NCI-H82 (cell line): ENCODE measurements at regions not wholly inside any gene's neighbourhood (a gene's known extent, or its start where the extent isn't known, plus 50 kb on each side); places are given as distances from the start of the nearest gene placed in this dataset.
"Not testable (repeated sequence)": the region's sequence is repeated elsewhere in the genome, so short reads cannot be mapped to it uniquely, and the experiment has no call there.

ENCODE experiments used
- DNase-seq: peaks from one replicate; lab custom pipeline; 2025; lab: John Stamatoyannopoulos, UW

DNA sequence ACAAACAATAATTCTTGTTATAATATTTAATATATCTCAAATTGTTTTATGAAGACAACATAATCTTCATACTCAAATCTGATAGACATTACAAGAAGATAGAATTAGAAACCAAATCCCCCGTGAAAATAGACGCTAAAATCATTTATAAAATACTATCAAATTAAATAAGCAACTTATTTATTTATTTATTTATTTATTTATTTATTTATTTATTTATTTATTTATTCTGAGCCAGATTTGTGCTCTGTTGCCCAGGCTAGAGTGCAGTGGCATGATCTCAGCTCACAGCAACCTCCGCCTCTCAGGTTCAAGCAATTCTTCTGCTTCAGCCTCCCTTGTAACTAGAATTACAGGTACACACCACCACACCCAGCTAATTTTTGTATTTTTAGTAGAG lies 294.9 kb upstream of the MAGEC2 start:
- no peak for DNase-seq

DNA sequence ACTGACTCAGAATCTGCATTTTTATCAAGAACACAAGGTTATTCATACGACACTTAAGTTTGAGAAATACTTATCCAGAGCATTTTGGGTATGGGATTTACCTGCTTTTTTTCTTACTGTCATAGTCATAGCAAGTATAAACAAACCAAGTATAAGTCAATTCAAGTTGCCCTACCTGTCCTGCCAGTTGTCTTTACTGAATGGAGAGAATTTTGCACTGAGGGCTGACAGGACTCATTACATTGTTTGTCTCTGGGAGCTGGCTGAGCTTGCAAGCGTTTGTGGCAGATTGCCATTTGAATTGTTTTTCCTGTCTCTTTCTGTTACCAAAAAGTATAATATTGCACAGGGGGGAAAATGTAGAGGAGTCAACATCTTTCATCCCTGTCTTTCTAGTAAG lies 278.9 kb upstream of the MAGEC2 start:
- DNase-seq: no peak

DNA sequence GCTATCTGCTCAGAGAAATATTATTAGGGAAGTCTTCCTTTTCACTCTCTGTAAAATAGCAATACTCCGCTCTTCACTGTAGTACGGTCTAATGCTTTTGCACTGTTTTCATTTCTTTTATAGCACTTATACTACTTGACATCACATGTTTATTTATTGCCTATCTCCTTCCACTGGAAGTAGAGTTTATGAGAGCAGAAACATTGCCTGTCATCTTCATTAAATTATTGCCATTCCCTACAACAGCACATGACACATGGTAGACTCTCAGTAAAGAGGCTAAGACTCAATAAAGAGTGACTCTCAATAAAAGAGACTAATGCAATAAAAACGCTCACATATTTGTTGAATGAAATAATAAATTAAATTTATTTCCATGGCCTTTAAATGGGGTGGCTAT lies 241.3 kb upstream of the MAGEC2 start:
- no peak for DNase-seq

DNA sequence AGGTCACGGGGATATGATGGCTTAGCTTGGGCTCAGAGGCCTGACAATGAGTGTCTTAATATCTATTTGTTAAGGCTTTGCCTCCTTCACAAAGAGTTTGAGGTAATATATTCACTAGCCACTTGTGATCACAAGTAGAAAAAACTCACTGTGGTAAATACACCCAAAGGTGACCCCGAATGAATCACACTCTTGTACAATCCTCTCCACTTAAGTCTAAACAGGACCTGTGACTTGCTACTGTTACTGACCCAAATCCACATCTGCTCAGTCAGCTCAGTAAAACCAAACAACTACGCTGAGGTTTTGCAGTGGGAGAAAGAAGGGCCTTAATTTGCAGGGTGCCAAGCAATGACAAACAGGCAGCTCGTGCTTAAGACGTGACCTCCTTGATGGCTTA lies 223.8 kb upstream of the MAGEC2 start:
- peak; percentile 0 for DNase-seq

DNA sequence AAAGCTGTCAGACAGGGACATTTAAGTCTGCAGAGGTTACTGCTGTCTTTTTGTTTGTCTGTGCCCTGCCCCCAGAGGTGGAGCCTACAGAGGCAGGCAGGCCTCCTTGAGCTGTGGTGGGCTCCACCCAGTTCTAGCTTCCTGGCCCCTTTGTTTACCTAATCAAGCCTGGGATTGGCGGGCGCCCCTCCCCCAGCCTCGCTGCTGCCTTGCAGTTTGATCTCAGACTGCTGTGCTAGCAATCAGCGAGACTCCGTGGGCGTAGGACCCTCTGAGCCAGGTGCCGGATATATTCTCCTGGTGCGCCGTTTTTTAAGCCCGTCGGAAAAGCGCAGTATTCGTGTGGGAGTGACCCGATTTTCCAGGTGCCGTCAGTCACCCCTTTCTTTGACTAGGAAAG lies 185.9 kb upstream of the MAGEC2 start:
- DNase-seq: not testable (repeated sequence)

DNA sequence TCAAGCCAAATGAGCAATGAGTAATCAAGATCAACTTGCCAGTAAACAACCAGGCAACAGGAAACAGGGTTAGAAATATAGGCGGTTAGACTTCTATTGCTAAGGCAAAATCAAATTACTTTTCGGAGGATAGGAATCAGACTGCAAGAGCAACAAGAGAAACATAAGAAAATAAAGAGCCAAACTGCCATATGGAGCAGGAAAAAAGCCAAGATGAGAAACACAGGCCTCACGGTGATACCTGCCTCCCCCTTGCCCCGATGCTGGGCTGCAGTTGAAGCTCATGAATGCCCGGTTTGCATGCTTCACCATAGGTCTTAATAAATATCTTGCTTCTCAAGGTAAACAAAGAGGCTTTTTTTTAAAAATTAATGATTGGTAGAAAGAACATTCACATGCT lies 158.4 kb upstream of the MAGEC2 start:
- no peak for DNase-seq

DNA sequence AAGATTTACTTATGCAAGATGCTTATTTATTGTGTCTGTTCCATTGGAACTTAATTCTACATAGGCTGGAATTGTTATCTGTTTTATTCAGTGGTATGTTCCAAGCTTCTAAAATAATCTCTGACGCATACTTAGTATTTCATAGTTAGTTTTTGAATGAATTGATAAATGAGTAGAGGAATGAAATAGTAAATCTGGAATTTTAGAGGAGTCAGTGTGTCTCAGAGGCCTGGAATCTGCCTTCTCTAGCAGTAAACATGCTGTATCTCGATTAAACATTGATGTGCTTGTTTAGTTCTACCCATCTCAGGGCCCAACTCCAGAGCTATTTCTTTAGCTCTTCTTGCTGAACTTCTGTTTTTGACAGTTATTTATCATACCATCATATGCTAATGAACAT lies 154.2 kb upstream of the MAGEC2 start:
- DNase-seq: no peak

DNA sequence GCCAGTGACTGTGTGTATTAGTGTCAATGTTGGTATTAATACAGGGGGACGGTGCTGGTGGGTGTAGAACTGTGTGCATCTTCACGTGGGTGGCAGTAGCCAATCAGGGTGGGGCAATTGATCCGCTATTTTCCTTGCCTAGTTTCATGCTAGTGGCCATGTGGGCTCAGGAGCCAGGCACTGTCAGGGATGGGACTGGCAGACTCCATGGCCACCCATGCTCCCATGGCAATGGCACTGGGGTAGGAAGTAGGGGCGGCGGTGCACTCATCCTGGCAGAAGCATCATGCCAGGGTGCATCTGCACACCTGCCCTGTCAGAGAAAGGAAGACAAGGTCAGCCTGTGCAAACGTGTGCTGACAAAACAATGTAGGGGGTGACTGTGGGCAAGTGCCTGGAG lies 122.1 kb upstream of the MAGEC2 start:
- no peak for DNase-seq

DNA sequence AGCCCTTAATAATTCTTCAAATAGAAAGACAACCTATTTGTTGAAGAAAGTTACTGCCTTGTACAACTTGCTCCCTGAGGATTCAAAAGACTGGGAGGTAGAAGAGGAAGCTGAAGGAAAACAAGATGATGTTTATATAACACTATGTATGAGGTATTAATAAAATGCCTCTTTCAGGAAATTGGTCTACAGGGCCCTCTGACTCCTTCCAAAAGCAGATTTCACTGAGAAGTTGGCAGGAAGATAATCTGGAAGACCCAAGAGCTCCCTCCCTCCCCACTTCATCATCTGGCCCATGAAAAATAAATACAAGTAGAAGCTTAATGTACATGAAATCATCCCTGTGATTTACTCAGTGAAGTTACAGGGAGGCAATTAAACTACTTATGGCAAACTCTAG lies 107.5 kb upstream of the MAGEC2 start:
- DNase-seq: no peak

DNA sequence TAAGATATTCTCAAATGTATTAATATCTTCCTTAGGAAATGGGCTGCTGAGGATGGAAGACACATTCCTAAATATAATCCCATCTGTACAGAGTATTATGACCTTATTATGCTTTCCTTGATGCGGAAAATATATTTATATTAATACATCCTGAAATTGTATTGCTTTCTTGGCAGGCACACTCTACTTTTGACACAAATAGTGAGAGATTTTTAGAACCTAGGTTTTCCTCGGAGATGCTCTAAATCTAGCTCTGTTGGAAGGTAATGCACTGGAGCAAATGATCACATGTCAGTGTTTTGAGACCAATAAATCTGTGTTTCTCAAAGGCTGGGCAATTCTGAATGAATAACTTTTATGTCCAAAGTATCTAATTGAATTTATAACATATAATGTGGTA lies 94.3 kb upstream of the MAGEC2 start:
- no peak for DNase-seq

DNA sequence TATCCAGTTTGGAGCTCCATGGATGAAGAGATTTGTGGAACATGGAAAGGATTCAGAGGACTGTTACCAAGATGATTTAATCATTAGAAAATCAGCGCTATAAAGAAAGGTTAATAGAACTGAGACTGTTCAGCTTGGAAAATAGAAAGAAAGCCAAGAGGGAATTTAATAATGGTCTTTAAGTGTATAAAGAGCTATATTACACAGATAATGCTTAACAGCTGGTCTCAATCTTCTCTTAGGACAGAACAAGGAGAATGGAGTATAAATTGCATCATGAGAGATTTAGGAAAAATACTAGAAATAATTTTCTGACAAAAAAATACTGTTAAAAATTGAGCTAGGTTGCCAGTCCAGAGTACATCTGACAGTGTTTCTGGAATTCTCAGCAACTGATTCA lies 91.3 kb upstream of the MAGEC2 start:
- no peak for DNase-seq

DNA sequence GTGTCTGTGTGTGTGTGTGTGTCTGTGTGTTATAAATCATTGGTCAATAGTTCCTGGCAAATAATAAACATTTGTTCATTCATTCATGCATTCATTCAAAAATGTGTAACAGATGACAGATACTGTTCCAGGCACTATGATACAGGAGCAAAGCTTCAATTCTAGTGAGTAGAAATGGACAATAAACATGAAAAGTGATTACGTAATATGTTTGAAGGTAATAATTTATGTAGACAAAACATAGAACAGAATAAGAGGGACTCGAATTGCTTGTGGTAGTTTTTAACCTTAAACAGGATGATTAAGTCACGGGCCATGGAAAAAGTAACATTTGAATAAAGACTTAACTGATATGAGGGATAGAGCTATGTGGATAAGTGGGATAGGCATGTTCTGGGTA lies 90.1 kb upstream of the MAGEC2 start:
- no peak for DNase-seq

DNA sequence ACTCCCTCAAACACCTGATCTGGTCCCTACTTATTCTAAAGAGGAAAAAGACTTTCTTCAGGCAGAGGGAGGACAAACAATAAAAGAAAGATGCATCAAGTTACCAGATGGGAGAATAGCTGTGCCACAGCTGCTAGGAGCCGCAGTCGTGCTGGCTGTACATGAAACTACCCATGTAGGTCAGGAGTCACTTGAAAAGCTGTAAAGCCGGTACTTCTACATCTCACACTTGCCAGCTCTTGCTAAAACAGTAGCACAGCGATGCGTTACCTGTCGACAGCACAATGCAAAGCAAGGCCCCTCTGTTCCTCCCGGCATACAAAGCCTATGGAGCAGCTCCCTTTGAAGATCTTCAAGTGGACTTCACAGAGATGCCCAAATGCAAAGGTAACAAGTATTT lies 65.1 kb upstream of the MAGEC2 start:
- not testable (repeated sequence) for DNase-seq

DNA sequence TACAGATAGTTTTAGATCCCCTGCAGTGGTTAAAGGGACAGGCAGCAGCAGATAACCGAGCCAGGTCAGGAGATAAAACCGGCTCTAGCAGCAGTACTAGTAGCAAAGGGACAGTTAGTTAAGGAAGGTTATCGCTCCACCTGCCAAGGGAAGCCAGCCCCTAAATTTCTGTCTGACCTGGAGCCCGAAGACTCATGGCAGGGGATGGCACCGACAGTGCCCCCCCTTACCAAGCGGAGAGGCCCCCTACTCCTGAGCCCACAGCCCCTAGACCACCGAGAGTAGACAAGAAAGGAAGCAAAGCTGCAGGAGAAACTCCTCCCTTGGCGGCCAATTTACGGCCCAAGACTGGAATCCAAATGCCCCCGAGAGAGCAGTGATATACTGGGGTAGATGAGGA lies 61.3 kb upstream of the MAGEC2 start:
- DNase-seq: no peak

DNA sequence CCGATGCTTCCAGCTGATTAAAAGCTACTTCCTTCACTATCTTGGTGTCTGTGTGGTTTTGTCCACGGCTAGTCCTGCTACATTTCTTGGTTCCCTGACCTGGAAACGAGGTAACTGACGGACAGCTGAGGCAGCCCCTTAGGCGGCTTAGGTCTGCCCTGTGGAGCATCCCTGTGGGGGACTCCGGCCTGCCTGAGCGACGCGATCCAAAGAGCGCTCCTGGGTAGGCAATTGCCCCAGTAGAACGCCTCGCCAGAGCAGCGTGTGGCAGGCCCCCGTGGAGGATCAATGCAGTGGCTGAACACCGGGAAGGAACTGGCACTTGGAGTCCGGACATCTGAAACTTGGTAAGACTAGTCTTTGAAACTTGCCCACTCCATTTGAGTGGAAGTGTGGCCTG lies 60.5 kb upstream of the MAGEC2 start:
- DNase-seq: not testable (repeated sequence)

DNA sequence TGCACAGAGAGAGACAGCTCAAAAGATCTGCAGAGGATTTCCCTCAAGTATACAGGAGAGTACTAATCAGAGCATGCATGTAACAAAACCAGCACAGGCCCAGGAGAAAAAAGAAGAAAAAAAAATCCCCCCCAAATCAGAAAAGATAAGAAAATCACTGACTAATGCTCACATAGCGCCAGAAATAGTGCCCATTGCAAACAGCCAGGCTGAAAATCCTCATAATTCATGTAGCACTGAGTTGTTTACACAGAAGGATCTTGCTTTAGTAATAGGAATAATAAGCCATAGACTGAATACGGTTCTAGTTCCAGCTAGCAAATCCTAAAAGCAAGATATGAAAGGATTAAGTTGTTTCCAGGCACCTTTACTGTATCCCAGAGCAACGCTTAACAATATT lies 51.8 kb upstream of the MAGEC2 start:
- peak; percentile 66 for DNase-seq
